Vagina (tissue), 2 donors: ENCODE measurements at regions not wholly inside any gene's neighbourhood (a gene's known extent, or its start where the extent isn't known, plus 50 kb on each side); places are given as distances from the start of the nearest gene placed in this dataset.

Experiments
- DNase-seq, 2 donors: peaks; one replicate each; pipeline ENCODE4 v3.0.0-alpha.2; 2017; ENCODE audit errors: extremely low spot score in 2 of 2
- H3K27ac ChIP-seq: fragments of 200-600 bp; sonication (generic); one replicate; pipeline ENCODE4 v1.5.1; 2019
- H3K27me3 ChIP-seq: fragments of 200-600 bp; sonication (generic); one replicate; pipeline ENCODE4 v1.5.1; 2019
- H3K36me3 ChIP-seq, 2 donors: fragments of 200-600 bp; sonication (generic); one replicate each; pipeline ENCODE4 v1.5.1; 2017 to 2019
- H3K4me1 ChIP-seq: fragments of 200-600 bp; sonication (generic); one replicate; pipeline ENCODE4 v1.5.1; 2019
- H3K4me3 ChIP-seq, 2 donors: fragments of 200-600 bp; sonication (generic); 1 replicate in 1 of 2; 2 replicates in 1 of 2; pipeline ENCODE4 v1.5.1; 2016 to 2019
- H3K9me3 ChIP-seq: fragments of 200-600 bp; sonication (generic); one replicate; pipeline ENCODE4 v1.5.1; 2019
- POLR2A ChIP-seq, 2 donors: fragments of 450-650 bp; IDR thresholded peaks; one replicate each; pipeline ENCODE4 v1.6.1; 2017; ENCODE audit warnings: antibody characterized with exemption in 2 of 2, mild to moderate bottlenecking in 2 of 2, moderate library complexity in 2 of 2
- POLR2AphosphoS5 ChIP-seq, 2 donors: sonication (generic); formaldehyde crosslinking; IDR thresholded peaks; one replicate each; pipeline ENCODE4 v1.9.0; 2017; ENCODE audit warnings: antibody characterized with exemption in 2 of 2, mild to moderate bottlenecking in 2 of 2, low read depth in 1 of 2; ENCODE audit not compliant: insufficient read depth in 1 of 2
- intact Hi-C: fragments of 100-400 bp; cut with DNase I; formaldehyde crosslinking; loops from one replicate; pipeline ENCODE4 v1.15.1; 2023
- TF ChIP-seq, protein P1 (sequence below), 3 experiments: fragments of 450-650 bp in 2 of 3; fragments of 200-600 bp in 1 of 3; sonication (generic) in 1 of 3; IDR thresholded peaks; one replicate each; pipeline ENCODE4 v1.5.1; 2017 to 2019; ENCODE audit warnings: antibody characterized with exemption in 3 of 3, mild to moderate bottlenecking in 2 of 3, moderate library complexity in 2 of 3

DNA sequence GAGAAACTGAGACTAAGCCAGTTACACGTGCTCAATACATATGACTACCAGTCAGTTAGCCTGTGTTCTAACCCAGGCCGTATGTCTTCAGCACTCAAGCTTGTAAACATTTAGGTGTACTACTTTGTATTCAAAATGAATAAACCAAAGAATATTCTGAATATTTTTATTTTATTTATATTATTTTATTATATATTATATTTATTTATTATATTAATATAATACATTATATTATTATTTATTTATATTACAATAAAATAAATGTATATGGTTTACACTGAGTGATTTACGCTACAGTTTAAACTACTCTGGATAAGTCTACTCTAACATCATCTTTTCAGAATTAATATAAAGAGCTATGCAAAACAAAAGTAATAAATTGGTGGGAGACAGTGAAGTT is 691.5 kb downstream of the CENPC start:
- H3K36me3 ChIP-seq: no peaks in the 10 kb centered on the region
- TF ChIP-seq POLR2A (IDR thresholded peaks at IDR 0.05) (no peak), POLR2AphosphoS5 (IDR thresholded peaks at IDR 0.05; ENCODE audit: insufficient read depth in 1 of 2, low read depth in 1 of 2) (no peak)
- TF ChIP-seq, protein P1, sequence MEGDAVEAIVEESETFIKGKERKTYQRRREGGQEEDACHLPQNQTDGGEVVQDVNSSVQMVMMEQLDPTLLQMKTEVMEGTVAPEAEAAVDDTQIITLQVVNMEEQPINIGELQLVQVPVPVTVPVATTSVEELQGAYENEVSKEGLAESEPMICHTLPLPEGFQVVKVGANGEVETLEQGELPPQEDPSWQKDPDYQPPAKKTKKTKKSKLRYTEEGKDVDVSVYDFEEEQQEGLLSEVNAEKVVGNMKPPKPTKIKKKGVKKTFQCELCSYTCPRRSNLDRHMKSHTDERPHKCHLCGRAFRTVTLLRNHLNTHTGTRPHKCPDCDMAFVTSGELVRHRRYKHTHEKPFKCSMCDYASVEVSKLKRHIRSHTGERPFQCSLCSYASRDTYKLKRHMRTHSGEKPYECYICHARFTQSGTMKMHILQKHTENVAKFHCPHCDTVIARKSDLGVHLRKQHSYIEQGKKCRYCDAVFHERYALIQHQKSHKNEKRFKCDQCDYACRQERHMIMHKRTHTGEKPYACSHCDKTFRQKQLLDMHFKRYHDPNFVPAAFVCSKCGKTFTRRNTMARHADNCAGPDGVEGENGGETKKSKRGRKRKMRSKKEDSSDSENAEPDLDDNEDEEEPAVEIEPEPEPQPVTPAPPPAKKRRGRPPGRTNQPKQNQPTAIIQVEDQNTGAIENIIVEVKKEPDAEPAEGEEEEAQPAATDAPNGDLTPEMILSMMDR (IDR thresholded peaks at IDR 0.05): no peak

DNA sequence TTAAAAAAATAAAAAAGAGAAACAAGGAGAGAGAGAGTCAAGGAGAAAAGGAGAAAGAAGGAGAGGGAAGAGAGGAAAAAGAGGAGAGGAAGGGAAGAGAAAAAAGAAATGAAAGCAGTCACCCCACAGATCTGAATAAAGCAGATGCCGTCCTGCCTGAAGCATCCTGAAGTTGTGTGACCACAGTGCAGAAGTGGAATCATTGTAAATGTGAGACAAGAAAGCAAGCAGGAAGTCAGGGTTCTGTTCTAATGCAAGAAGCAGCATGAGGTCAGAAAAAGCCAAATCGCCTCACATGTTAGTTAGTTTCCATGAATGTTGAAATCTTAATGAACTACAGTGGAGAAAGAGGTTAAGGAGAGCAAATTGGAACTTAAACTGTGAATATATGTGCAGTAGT is 692.5 kb downstream of the CENPC start:
- H3K27ac ChIP-seq: no peak overlapping the region
- H3K27me3 ChIP-seq: no peaks in the 10 kb centered on the region
- no peak for DNase-seq
- no peaks in the 10 kb centered on the region for H3K36me3 ChIP-seq
- H3K4me3 ChIP-seq: no peak overlapping the region
- H3K4me1 ChIP-seq: no peaks in the 10 kb centered on the region
- no peaks in the 10 kb centered on the region for H3K9me3 ChIP-seq
- TF ChIP-seq POLR2AphosphoS5 (IDR thresholded peaks at IDR 0.05; ENCODE audit: insufficient read depth in 1 of 2, low read depth in 1 of 2): no peak
- TF ChIP-seq, protein P1 (IDR thresholded peaks at IDR 0.05): no peak
- TF ChIP-seq POLR2A (IDR thresholded peaks at IDR 0.05): no peak
- intact Hi-C loops: no loop called here

More for the DNA sequence above, 691.5 kb downstream of the CENPC start:
- H3K27ac ChIP-seq: no peak overlapping the region
- no peaks in the 10 kb centered on the region for H3K4me1 ChIP-seq
- H3K4me3 ChIP-seq: no peak overlapping the region
- intact Hi-C loops: no loop called here
- H3K9me3 ChIP-seq: no peaks in the 10 kb centered on the region
- no peak for DNase-seq
- no peaks in the 10 kb centered on the region for H3K27me3 ChIP-seq

DNA sequence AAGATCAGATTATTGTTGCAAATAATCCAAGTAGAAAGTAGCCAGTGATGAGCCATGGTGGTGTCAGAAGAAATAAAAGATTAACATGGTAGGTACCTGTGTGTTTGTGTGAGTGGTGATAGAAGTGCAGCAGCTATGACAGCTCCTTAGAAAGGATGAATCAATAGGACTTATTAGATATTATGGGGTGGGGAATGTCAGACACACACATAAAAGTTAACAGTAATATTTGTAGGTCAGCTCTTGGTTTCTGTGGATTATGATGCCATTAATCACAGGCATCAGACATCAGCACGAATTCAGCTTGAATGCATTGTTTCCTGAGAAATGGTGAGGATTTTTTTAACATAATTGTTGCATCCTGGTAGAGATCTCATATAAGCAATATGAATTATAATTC is 695.7 kb downstream of the CENPC start:
- Histone ChIP-seq H3K27me3 (no peaks in the 10 kb centered on the region), H3K4me1 (no peaks in the 10 kb centered on the region), H3K9me3 (no peaks in the 10 kb centered on the region), H3K4me3 (no peak overlapping the region), H3K27ac (no peak overlapping the region), H3K36me3 (no peaks in the 10 kb centered on the region)
- TF ChIP-seq, protein P1 (IDR thresholded peaks at IDR 0.05): no peak
- TF ChIP-seq POLR2AphosphoS5 (IDR thresholded peaks at IDR 0.05; ENCODE audit: insufficient read depth in 1 of 2, low read depth in 1 of 2) (no peak), POLR2A (IDR thresholded peaks at IDR 0.05) (no peak)
- intact Hi-C loops: no loop called here
- no peak for DNase-seq

DNA sequence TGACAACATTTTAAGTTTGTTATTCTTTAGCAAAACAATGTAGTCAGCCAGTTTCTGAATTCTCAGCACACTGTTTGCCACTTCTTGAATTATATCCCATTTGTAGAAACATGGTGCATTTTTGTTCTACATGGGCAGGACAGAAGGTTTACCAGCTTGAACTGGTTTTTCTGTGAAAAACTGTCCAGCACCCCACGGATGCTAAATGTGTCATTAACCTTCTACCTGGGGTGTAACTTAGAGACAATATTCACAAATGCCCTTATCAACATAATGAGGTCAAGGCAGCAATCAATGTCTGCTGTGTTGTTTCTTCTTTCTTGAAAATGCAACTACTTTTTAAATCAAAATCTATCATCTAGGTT is 702.6 kb downstream of the CENPC start:
- Histone ChIP-seq H3K27ac (no peak overlapping the region), H3K36me3 (no peaks in the 10 kb centered on the region), H3K27me3 (no peaks in the 10 kb centered on the region), H3K4me3 (no peak overlapping the region), H3K4me1 (no peaks in the 10 kb centered on the region), H3K9me3 (no peaks in the 10 kb centered on the region)
- intact Hi-C loops: no loop called here
- TF ChIP-seq POLR2AphosphoS5 (IDR thresholded peaks at IDR 0.05; ENCODE audit: insufficient read depth in 1 of 2, low read depth in 1 of 2) (no peak), POLR2A (IDR thresholded peaks at IDR 0.05) (no peak)
- TF ChIP-seq, protein P1 (IDR thresholded peaks at IDR 0.05): no peak
- DNase-seq: no peak

DNA sequence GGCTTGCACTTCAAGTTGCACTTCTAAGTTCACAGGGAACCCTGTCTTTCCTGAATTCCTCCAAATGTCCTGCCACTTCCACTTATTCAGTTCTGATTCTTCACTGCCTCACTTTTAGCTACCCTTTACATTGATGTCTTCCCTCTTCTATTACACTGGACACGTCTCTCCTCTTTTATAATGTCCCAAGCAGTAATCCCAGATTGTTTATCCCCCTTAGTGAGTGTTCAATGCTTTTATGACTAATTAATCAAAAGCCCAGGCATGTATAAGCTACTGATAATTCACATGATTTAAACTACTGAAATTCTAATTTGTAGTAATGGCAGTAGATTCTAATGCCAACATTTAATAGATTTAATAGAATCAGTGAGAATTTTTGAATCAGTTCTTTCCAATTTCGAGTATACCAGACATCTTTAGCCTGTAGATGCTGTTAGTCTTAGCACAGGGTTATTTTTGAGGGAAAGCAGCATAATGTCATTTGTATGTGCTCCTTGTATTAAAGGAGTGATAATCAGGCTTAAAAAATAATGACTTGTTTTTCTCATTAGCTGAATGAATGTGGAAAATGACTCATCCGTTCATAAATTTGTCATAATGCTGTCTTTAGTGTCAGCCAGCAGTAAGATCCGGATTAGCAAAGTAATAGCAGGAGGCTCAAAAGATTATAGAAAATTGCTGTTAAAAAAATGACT is 703.1 kb downstream of the CENPC start:
- no peaks in the 10 kb centered on the region for H3K27me3 ChIP-seq
- intact Hi-C loops: no loop called here
- H3K36me3 ChIP-seq: no peaks in the 10 kb centered on the region
- H3K9me3 ChIP-seq: no peaks in the 10 kb centered on the region
- DNase-seq: no peak
- no peak overlapping the region for H3K27ac ChIP-seq
- no peak overlapping the region for H3K4me3 ChIP-seq
- no peaks in the 10 kb centered on the region for H3K4me1 ChIP-seq
- TF ChIP-seq, protein P1 (IDR thresholded peaks at IDR 0.05): no peak
- no peak for TF ChIP-seq POLR2A (IDR thresholded peaks at IDR 0.05)
- no peak for TF ChIP-seq POLR2AphosphoS5 (IDR thresholded peaks at IDR 0.05; ENCODE audit: insufficient read depth in 1 of 2, low read depth in 1 of 2)
